ENCODE measurements at regions not wholly inside any gene's neighbourhood (a gene's known extent, or its start where the extent isn't known, plus 50 kb on each side); places are given as distances from the start of the nearest gene placed in this dataset.

DNA sequence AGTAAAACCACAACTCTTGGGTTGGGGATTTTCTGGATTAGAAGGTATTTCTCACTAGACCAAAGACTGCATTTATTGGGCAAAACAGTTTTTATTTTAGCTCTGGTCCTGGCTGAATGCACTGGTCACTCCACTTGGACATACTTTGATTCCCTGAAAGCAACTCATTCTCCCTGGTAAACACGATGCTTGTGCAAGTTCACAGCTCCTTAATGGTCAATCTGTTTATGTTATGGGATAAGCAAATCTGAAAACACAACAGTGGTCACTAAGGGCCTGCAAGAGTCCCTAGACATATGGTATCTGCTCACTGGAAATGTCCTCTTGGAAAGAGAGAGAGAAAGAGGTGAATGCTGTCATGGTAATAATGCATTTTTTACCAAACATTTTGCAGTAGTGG is 559.8 kb downstream of the CDH26 start:
- TF ChIP-seq, protein P1, sequence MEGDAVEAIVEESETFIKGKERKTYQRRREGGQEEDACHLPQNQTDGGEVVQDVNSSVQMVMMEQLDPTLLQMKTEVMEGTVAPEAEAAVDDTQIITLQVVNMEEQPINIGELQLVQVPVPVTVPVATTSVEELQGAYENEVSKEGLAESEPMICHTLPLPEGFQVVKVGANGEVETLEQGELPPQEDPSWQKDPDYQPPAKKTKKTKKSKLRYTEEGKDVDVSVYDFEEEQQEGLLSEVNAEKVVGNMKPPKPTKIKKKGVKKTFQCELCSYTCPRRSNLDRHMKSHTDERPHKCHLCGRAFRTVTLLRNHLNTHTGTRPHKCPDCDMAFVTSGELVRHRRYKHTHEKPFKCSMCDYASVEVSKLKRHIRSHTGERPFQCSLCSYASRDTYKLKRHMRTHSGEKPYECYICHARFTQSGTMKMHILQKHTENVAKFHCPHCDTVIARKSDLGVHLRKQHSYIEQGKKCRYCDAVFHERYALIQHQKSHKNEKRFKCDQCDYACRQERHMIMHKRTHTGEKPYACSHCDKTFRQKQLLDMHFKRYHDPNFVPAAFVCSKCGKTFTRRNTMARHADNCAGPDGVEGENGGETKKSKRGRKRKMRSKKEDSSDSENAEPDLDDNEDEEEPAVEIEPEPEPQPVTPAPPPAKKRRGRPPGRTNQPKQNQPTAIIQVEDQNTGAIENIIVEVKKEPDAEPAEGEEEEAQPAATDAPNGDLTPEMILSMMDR (IDR thresholded peaks at IDR 0.05) = no peak
- TF ChIP-seq SIN3A (IDR thresholded peaks at IDR 0.05; ENCODE audit: borderline replicate concordance, insufficient read depth, low read depth, low read length) = no peak

All from Panc1 (cell line).